Embryonic facial prominence (tissue), 1 donor: ENCODE measurements at regions not wholly inside any gene's neighbourhood (a gene's known extent, or its start where the extent isn't known, plus 50 kb on each side); places are given as distances from the start of the nearest gene placed in this dataset.
"Not testable (repeated sequence)": the region's sequence is repeated elsewhere in the genome, so short reads cannot be mapped to it uniquely, and the experiment has no call there.

Source experiments
- DNase-seq: peaks from one replicate; pipeline ENCODE4 v3.0.0-alpha.2; 2016; ENCODE audit errors: extremely low spot score

GRCh38 chr3:8305371-8305770 is 196.3 kb upstream of the LMCD1 start:
- DNase-seq = no peak

- DNase-seq = no peak
Measured at GRCh38 chr3:8307545-8308110, 194.0 kb upstream of the LMCD1 start.

- no peak for DNase-seq
Measured at GRCh38 chr3:8311321-8311720, 190.3 kb upstream of the LMCD1 start.

- no peak for DNase-seq
Measured at GRCh38 chr3:8312685-8313084, 188.9 kb upstream of the LMCD1 start.

- DNase-seq = no peak
Measured at GRCh38 chr3:8313560-8314267, 187.9 kb upstream of the LMCD1 start.

GRCh38 chr3:8315526-8315925 is 186.1 kb upstream of the LMCD1 start:
- not testable (repeated sequence) for DNase-seq

GRCh38 chr3:8317661-8318649 is 183.7 kb upstream of the LMCD1 start:
- DNase-seq = no peak

- DNase-seq = no peak
Measured at GRCh38 chr3:8319935-8320634, 181.5 kb upstream of the LMCD1 start.

GRCh38 chr3:8320711-8321458 is 180.7 kb upstream of the LMCD1 start:
- DNase-seq = no peak

GRCh38 chr3:8324747-8325146 is 176.9 kb upstream of the LMCD1 start:
- no peak for DNase-seq

- DNase-seq = no peak
Measured at GRCh38 chr3:8325306-8325705, 176.3 kb upstream of the LMCD1 start.

GRCh38 chr3:8325833-8326232 is 175.8 kb upstream of the LMCD1 start:
- DNase-seq = not testable (repeated sequence)

GRCh38 chr3:8327739-8328138 is 173.9 kb upstream of the LMCD1 start:
- no peak for DNase-seq

GRCh38 chr3:8328967-8329366 is 172.7 kb upstream of the LMCD1 start:
- no peak for DNase-seq

- DNase-seq = no peak
Measured at GRCh38 chr3:8329598-8329997, 172.0 kb upstream of the LMCD1 start.

GRCh38 chr3:8336456-8336855 is 165.2 kb upstream of the LMCD1 start:
- DNase-seq = no peak

- no peak for DNase-seq
Measured at GRCh38 chr3:8338424-8338823, 163.2 kb upstream of the LMCD1 start.

- DNase-seq = no peak
Measured at GRCh38 chr3:8341821-8342247, 159.8 kb upstream of the LMCD1 start.

GRCh38 chr3:8343058-8343457 is 158.6 kb upstream of the LMCD1 start:
- DNase-seq = no peak

- no peak for DNase-seq
Measured at GRCh38 chr3:8345398-8345797, 156.2 kb upstream of the LMCD1 start.

- DNase-seq = no peak
Measured at GRCh38 chr3:8348076-8348475, 153.5 kb upstream of the LMCD1 start.
